WERI-Rb-1 (cell line): ENCODE measurements at regions not wholly inside any gene's neighbourhood (a gene's known extent, or its start where the extent isn't known, plus 50 kb on each side); places are given as distances from the start of the nearest gene placed in this dataset.

Experiments used
- DNase-seq: peaks from one replicate; pipeline ENCODE4 v3.0.0-alpha.2; 2020
- H3K27ac ChIP-seq: fragments of 250-450 bp; sonication (Bioruptor Pico); 2 replicates; pipeline ENCODE4 v1.5.1; 2020; ENCODE audit warnings: mild to moderate bottlenecking, moderate library complexity
- H3K27me3 ChIP-seq: fragments of 250-450 bp; sonication (Bioruptor Pico); 2 replicates; pipeline ENCODE4 v1.5.1; 2021; ENCODE audit warnings: mild to moderate bottlenecking, low read depth, moderate library complexity; ENCODE audit not compliant: insufficient read depth, severe bottlenecking
- H3K36me3 ChIP-seq: fragments of 250-450 bp; sonication (Bioruptor Pico); 2 replicates; pipeline ENCODE4 v1.5.1; 2020; ENCODE audit warnings: mild to moderate bottlenecking, moderate library complexity
- H3K4me3 ChIP-seq: 2 replicates; pipeline ENCODE4 v1.5.1; 2011; ENCODE audit warnings: low read depth, mild to moderate bottlenecking, control low read depth, low read length
- H3K9me3 ChIP-seq: fragments of 250-450 bp; sonication (Bioruptor Pico); 2 replicates; pipeline ENCODE4 v1.5.1; 2021; ENCODE audit warnings: mild to moderate bottlenecking, moderate library complexity; ENCODE audit not compliant: severe bottlenecking
- TF ChIP-seq, protein P1 (sequence below): IDR thresholded peaks from 2 replicates; pipeline ENCODE4 v1.5.1; 2011; ENCODE audit warnings: low read depth, mild to moderate bottlenecking, control low read depth, inconsistent platforms, low read length

DNA sequence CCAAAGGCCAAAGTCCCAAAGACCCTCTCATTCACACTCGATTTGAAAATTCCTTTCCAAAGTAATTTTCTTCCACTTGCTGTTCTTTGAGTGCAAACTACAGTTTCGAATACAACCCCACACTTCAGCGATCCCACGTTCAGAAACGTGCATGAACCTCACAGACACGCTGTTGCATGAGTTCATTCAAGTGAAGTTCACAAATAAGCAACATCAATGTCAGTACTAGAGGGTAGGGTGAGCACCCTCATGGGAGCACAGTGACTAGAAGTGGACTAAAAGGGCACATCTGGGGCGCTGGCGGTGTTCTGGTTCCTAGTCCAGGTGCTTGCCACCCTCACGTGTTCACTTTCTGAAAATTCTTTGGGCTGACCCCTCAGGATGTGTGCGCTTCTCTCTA, 59.0 kb downstream of the FAM50B start:
- no peaks in the 10 kb centered on the region for H3K27me3 ChIP-seq
- TF ChIP-seq, protein P1, sequence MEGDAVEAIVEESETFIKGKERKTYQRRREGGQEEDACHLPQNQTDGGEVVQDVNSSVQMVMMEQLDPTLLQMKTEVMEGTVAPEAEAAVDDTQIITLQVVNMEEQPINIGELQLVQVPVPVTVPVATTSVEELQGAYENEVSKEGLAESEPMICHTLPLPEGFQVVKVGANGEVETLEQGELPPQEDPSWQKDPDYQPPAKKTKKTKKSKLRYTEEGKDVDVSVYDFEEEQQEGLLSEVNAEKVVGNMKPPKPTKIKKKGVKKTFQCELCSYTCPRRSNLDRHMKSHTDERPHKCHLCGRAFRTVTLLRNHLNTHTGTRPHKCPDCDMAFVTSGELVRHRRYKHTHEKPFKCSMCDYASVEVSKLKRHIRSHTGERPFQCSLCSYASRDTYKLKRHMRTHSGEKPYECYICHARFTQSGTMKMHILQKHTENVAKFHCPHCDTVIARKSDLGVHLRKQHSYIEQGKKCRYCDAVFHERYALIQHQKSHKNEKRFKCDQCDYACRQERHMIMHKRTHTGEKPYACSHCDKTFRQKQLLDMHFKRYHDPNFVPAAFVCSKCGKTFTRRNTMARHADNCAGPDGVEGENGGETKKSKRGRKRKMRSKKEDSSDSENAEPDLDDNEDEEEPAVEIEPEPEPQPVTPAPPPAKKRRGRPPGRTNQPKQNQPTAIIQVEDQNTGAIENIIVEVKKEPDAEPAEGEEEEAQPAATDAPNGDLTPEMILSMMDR, result no peak

DNA sequence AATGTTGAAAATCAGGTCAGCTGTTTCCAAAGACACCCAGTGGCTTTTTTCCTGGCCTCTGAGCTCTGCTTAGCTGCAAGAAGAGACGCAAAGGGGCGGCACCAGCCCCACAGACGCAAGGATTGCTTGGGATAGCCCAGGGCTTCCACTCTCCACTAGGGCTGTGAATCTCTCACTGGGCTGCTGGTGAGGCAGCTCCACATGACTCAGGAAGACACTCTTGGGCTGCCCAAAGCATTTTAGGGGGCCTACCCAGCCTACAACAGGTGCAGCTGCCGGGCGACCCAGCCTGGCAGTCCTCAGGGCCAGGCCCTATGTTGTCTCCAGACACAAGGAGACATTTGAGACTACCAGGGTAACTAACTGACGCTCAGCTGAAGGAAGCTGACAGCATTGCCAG, 59.8 kb downstream of the FAM50B start:
- Histone ChIP-seq H3K27ac (no peak overlapping the region), H3K27me3 (no peaks in the 10 kb centered on the region), H3K36me3 (no peaks in the 10 kb centered on the region), H3K4me3 (no peak overlapping the region), H3K9me3 (no peaks in the 10 kb centered on the region)
- TF ChIP-seq, protein P1, result no peak
- no peak for DNase-seq

More for the DNA sequence above, 59.0 kb downstream of the FAM50B start:
- Histone ChIP-seq H3K36me3 (no peaks in the 10 kb centered on the region), H3K9me3 (no peaks in the 10 kb centered on the region), H3K4me3 (no peak overlapping the region), H3K27ac (no peak overlapping the region)
- DNase-seq, result no peak

DNA sequence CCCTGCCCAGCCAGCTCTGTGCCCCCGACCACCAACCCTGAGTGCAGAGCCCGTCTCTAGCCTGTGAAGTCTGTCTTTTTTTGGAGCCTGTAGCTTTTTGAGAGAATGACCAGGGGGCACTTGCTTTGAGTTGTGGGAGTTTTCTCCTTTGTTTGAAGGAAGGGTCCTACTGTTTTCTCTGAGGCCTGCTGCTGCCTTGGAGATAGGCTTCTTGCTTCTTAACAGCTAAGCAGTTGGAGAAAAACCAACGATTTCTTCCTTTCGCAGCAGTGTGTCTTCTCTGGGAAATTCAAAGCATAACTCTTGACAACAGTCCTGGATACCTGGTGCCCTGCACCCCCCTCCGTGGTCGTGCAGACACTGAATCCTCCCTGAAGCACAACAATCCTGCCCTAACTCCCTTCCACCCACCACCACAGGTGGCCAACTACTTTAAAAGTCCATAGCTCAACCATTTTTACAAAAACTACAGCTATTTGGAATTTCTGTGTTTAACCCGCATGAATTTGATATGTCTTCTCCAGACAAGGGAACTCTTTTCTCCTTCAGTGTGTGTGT, 61.0 kb downstream of the FAM50B start:
- TF ChIP-seq, protein P1, result no peak
- H3K27me3 ChIP-seq, result peaks cover 3% of the 10 kb centered on the region
- H3K27ac ChIP-seq, result no peak overlapping the region
- H3K36me3 ChIP-seq, result no peaks in the 10 kb centered on the region
- no peaks in the 10 kb centered on the region for H3K9me3 ChIP-seq
- DNase-seq, result no peak
- no peak overlapping the region for H3K4me3 ChIP-seq

DNA sequence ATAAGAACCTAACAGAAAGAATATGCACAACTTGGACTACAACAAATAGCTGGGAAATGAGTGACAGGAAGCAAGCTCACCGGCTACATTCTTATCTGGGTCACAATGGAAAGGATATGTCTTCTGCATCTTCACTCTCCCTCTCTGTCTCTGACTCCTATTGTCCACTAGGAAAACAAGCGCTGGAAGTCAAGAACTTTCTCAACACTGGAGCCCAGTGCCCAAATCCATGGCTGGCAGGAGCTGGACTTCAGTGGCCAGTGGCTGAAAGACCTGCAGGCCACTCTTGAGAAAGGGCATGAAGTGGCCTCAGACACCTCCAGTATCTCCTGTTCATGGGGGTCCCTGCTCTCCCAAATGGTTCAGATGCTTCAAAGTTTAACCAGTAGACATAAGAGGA, 62.0 kb downstream of the FAM50B start:
- no peak overlapping the region for H3K4me3 ChIP-seq
- TF ChIP-seq, protein P1, result no peak
- peaks cover 3% of the 10 kb centered on the region for H3K9me3 ChIP-seq
- no peak for DNase-seq
- no peak overlapping the region for H3K27ac ChIP-seq
- no peaks in the 10 kb centered on the region for H3K36me3 ChIP-seq
- peaks cover 3% of the 10 kb centered on the region for H3K27me3 ChIP-seq

DNA sequence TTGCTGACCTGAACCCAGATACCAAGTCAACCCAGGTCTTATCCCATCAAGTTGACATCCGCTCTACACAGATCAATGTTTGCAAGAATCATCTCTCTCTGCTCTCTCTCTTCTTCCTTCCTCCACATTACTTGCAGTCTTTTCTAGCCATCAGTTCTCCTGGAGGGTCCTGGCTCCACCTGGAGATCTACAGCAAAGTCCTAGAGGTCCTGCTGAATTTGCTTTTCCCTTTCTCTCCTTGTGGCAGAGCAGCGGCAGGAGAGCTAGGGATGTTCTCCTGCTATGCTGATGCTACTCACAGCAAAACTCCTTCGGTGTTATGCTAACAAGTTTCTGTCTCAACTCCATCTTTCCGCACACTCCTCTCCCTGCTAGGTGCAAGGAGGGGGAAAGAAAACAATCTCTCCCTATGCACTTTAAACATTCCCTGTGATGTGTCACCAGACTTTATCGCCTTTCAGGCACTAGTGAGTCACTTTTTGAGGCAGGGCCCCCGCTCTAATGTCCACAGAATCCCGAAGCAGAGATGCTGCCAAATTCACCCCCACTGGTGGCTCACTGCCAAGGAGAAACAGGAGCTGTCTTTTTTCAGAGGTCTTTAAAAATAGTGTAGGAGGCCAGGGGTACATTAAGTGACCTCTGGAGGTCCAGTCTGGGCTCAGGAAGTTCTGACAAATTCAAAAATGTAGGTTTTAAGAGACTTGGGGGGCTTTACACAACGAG, 62.6 kb downstream of the FAM50B start:
- Histone ChIP-seq H3K4me3 (no peak overlapping the region), H3K36me3 (no peaks in the 10 kb centered on the region)

More for the DNA sequence above, 62.6 kb downstream of the FAM50B start:
- Histone ChIP-seq H3K27me3 (peaks cover 3% of the 10 kb centered on the region), H3K27ac (no peak overlapping the region), H3K9me3 (peaks cover 3% of the 10 kb centered on the region)
- TF ChIP-seq, protein P1, result no peak
- no peak for DNase-seq
